ENCODE measurements at regions not wholly inside any gene's neighbourhood (a gene's known extent, or its start where the extent isn't known, plus 50 kb on each side); places are given as distances from the start of the nearest gene placed in this dataset.
A peak's percentile ranks its signal among the peaks of the same experiment; 100 is the strongest.

- Histone ChIP-seq H3K4me3 (ENCODE audit: insufficient read depth, low read depth, low read length) (no peak overlapping the region), H3K27me3 (ENCODE audit: control insufficient read depth, insufficient read depth, low read length) (no peaks in the 10 kb centered on the region), H3K36me3 (replicated peaks; ENCODE audit: control insufficient read depth, insufficient read depth, low read length) (no peaks in the 10 kb centered on the region)
- peak; percentile 52 for DNase-seq
Measured at GRCh38 chr20:60749804-60750602, 502.1 kb upstream of the CDH4 start.

- no peak for DNase-seq
- Histone ChIP-seq H3K4me3 (ENCODE audit: insufficient read depth, low read depth, low read length) (no peak overlapping the region), H3K36me3 (replicated peaks; ENCODE audit: control insufficient read depth, insufficient read depth, low read length) (no peaks in the 10 kb centered on the region), H3K27me3 (ENCODE audit: control insufficient read depth, insufficient read depth, low read length) (no peaks in the 10 kb centered on the region)
Measured at GRCh38 chr20:60750909-60751308, 501.2 kb upstream of the CDH4 start.

- no peak for DNase-seq
- Histone ChIP-seq H3K36me3 (replicated peaks; ENCODE audit: control insufficient read depth, insufficient read depth, low read length) (no peaks in the 10 kb centered on the region), H3K4me3 (ENCODE audit: insufficient read depth, low read depth, low read length) (no peak overlapping the region), H3K27me3 (ENCODE audit: control insufficient read depth, insufficient read depth, low read length) (no peaks in the 10 kb centered on the region)
Measured at GRCh38 chr20:60751826-60752225, 500.2 kb upstream of the CDH4 start.

- no peak overlapping the region for H3K4me3 ChIP-seq (ENCODE audit: insufficient read depth, low read depth, low read length)
- no peaks in the 10 kb centered on the region for H3K27me3 ChIP-seq (ENCODE audit: control insufficient read depth, insufficient read depth, low read length)
- no peaks in the 10 kb centered on the region for H3K36me3 ChIP-seq (replicated peaks; ENCODE audit: control insufficient read depth, insufficient read depth, low read length)
- no peak for DNase-seq
Measured at GRCh38 chr20:60752741-60753420, 499.2 kb upstream of the CDH4 start.

- no peaks in the 10 kb centered on the region for H3K36me3 ChIP-seq (replicated peaks; ENCODE audit: control insufficient read depth, insufficient read depth, low read length)
- H3K4me3 ChIP-seq (ENCODE audit: insufficient read depth, low read depth, low read length): no peak overlapping the region
- no peak for DNase-seq
- H3K27me3 ChIP-seq (ENCODE audit: control insufficient read depth, insufficient read depth, low read length): no peaks in the 10 kb centered on the region
Measured at GRCh38 chr20:60754856-60755255, 497.2 kb upstream of the CDH4 start.

- no peak for DNase-seq
- no peak overlapping the region for H3K4me3 ChIP-seq (ENCODE audit: insufficient read depth, low read depth, low read length)
- H3K27me3 ChIP-seq (ENCODE audit: control insufficient read depth, insufficient read depth, low read length): no peaks in the 10 kb centered on the region
- H3K36me3 ChIP-seq (replicated peaks; ENCODE audit: control insufficient read depth, insufficient read depth, low read length): no peaks in the 10 kb centered on the region
Measured at GRCh38 chr20:60759651-60760050, 492.4 kb upstream of the CDH4 start.

- Histone ChIP-seq H3K4me3 (ENCODE audit: insufficient read depth, low read depth, low read length) (no peak overlapping the region), H3K36me3 (replicated peaks; ENCODE audit: control insufficient read depth, insufficient read depth, low read length) (no peaks in the 10 kb centered on the region), H3K27me3 (ENCODE audit: control insufficient read depth, insufficient read depth, low read length) (no peaks in the 10 kb centered on the region)
- DNase-seq: no peak
Measured at GRCh38 chr20:60760256-60761000, 491.6 kb upstream of the CDH4 start.

GRCh38 chr20:60761056-60761455 is 491.0 kb upstream of the CDH4 start:
- no peak for DNase-seq
- Histone ChIP-seq H3K4me3 (ENCODE audit: insufficient read depth, low read depth, low read length) (no peak overlapping the region), H3K36me3 (replicated peaks; ENCODE audit: control insufficient read depth, insufficient read depth, low read length) (no peaks in the 10 kb centered on the region), H3K27me3 (ENCODE audit: control insufficient read depth, insufficient read depth, low read length) (no peaks in the 10 kb centered on the region)

- no peak overlapping the region for H3K4me3 ChIP-seq (ENCODE audit: insufficient read depth, low read depth, low read length)
- DNase-seq: no peak
- H3K27me3 ChIP-seq (ENCODE audit: control insufficient read depth, insufficient read depth, low read length): no peaks in the 10 kb centered on the region
- H3K36me3 ChIP-seq (replicated peaks; ENCODE audit: control insufficient read depth, insufficient read depth, low read length): no peaks in the 10 kb centered on the region
Measured at GRCh38 chr20:60762386-60762785, 489.7 kb upstream of the CDH4 start.

GRCh38 chr20:60764328-60764727 is 487.7 kb upstream of the CDH4 start:
- no peak for DNase-seq
- Histone ChIP-seq H3K27me3 (ENCODE audit: control insufficient read depth, insufficient read depth, low read length) (no peaks in the 10 kb centered on the region), H3K4me3 (ENCODE audit: insufficient read depth, low read depth, low read length) (no peak overlapping the region), H3K36me3 (replicated peaks; ENCODE audit: control insufficient read depth, insufficient read depth, low read length) (no peaks in the 10 kb centered on the region)

- no peak for DNase-seq
- H3K4me3 ChIP-seq (ENCODE audit: insufficient read depth, low read depth, low read length): no peak overlapping the region
- H3K27me3 ChIP-seq (ENCODE audit: control insufficient read depth, insufficient read depth, low read length): no peaks in the 10 kb centered on the region
- no peaks in the 10 kb centered on the region for H3K36me3 ChIP-seq (replicated peaks; ENCODE audit: control insufficient read depth, insufficient read depth, low read length)
Measured at GRCh38 chr20:60764771-60765170, 487.3 kb upstream of the CDH4 start.

GRCh38 chr20:60765821-60766403 is 486.1 kb upstream of the CDH4 start:
- no peaks in the 10 kb centered on the region for H3K36me3 ChIP-seq (replicated peaks; ENCODE audit: control insufficient read depth, insufficient read depth, low read length)
- no peaks in the 10 kb centered on the region for H3K27me3 ChIP-seq (ENCODE audit: control insufficient read depth, insufficient read depth, low read length)
- DNase-seq: no peak
- H3K4me3 ChIP-seq (ENCODE audit: insufficient read depth, low read depth, low read length): no peak overlapping the region

GRCh38 chr20:60768216-60768615 is 483.8 kb upstream of the CDH4 start:
- H3K36me3 ChIP-seq (replicated peaks; ENCODE audit: control insufficient read depth, insufficient read depth, low read length): no peaks in the 10 kb centered on the region
- no peak overlapping the region for H3K4me3 ChIP-seq (ENCODE audit: insufficient read depth, low read depth, low read length)
- no peaks in the 10 kb centered on the region for H3K27me3 ChIP-seq (ENCODE audit: control insufficient read depth, insufficient read depth, low read length)
- DNase-seq: no peak

GRCh38 chr20:60780388-60781025 is 471.6 kb upstream of the CDH4 start:
- Histone ChIP-seq H3K4me3 (ENCODE audit: insufficient read depth, low read depth, low read length) (no peak overlapping the region), H3K36me3 (replicated peaks; ENCODE audit: control insufficient read depth, insufficient read depth, low read length) (no peaks in the 10 kb centered on the region), H3K27me3 (ENCODE audit: control insufficient read depth, insufficient read depth, low read length) (no peaks in the 10 kb centered on the region; the same call in 1 of the 2 replicates)
- no peak for DNase-seq

Data from H7 (cell line).